ENCODE measurements at regions not wholly inside any gene's neighbourhood (a gene's known extent, or its start where the extent isn't known, plus 50 kb on each side); places are given as distances from the start of the nearest gene placed in this dataset.
"Not testable (repeated sequence)": the region's sequence is repeated elsewhere in the genome, so short reads cannot be mapped to it uniquely, and the experiment has no call there.

GRCh38 chr15:79641841-79642240 is 209.7 kb downstream of the MINAR1 start:
- peak; percentile 23 for DNase-seq (ENCODE audit: low read depth)
- H3K4me3 ChIP-seq (ENCODE audit: control insufficient read depth, low read depth, low read length): no peak overlapping the region
- TF ChIP-seq, protein P1, sequence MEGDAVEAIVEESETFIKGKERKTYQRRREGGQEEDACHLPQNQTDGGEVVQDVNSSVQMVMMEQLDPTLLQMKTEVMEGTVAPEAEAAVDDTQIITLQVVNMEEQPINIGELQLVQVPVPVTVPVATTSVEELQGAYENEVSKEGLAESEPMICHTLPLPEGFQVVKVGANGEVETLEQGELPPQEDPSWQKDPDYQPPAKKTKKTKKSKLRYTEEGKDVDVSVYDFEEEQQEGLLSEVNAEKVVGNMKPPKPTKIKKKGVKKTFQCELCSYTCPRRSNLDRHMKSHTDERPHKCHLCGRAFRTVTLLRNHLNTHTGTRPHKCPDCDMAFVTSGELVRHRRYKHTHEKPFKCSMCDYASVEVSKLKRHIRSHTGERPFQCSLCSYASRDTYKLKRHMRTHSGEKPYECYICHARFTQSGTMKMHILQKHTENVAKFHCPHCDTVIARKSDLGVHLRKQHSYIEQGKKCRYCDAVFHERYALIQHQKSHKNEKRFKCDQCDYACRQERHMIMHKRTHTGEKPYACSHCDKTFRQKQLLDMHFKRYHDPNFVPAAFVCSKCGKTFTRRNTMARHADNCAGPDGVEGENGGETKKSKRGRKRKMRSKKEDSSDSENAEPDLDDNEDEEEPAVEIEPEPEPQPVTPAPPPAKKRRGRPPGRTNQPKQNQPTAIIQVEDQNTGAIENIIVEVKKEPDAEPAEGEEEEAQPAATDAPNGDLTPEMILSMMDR (IDR thresholded peaks at IDR 0.05; ENCODE audit: control insufficient read depth, insufficient read depth, low read depth, low read length, missing control alignments): no peak

DNA sequence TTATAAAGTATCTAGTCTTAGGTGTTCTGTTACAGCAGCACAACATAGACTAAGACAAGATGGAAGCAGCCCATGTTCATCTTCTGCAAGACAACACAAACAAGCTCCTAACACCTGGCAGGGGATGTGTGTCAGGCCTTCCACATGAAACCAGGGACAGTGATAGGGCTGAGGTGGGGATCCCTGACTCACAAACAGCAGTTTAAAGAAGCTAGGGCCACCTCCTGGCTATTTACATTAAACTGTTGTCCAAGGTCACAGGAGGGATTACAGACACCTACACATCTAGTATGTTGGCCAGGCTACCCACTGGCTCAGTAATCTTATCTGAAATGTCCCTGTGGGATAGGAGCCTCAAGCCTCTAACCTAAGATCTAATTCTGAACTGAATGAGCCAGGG is 211.3 kb downstream of the MINAR1 start:
- H3K4me3 ChIP-seq (ENCODE audit: control insufficient read depth, low read depth, low read length): no peak overlapping the region
- no peak for DNase-seq (ENCODE audit: low read depth)
- TF ChIP-seq, protein P1 (IDR thresholded peaks at IDR 0.05; ENCODE audit: control insufficient read depth, insufficient read depth, low read depth, low read length, missing control alignments): no peak

GRCh38 chr15:79644091-79644490 is 212.0 kb downstream of the MINAR1 start:
- peak; percentile 41 for DNase-seq (ENCODE audit: low read depth)
- TF ChIP-seq, protein P1 (IDR thresholded peaks at IDR 0.05; ENCODE audit: control insufficient read depth, insufficient read depth, low read depth, low read length, missing control alignments): no peak
- H3K4me3 ChIP-seq (ENCODE audit: control insufficient read depth, low read depth, low read length): no peak overlapping the region

GRCh38 chr15:79652972-79653371 is 220.8 kb downstream of the MINAR1 start:
- DNase-seq (ENCODE audit: low read depth); H3K4me3 ChIP-seq (ENCODE audit: control insufficient read depth, low read depth, low read length): not testable (repeated sequence)

DNA sequence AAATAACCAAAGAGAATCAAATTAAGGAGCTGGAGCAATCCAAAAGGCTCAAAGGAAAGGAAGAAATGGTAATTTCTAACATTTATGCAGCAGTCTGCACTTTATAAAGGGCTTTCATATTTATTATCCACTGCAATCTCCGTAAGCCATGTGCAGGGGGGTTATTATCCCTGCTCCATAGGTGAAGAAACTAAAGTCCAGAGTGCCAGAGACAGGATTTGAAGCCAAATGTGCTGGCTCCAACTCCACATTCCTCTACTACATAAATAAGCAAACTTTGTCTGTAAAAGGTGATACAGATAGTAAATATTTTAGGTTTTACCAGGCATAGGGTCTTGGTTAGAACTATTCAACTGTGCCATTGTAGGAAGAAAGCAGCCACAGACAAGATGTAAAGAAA is 221.4 kb downstream of the MINAR1 start:
- no peak overlapping the region for H3K4me3 ChIP-seq (ENCODE audit: control insufficient read depth, low read depth, low read length)
- TF ChIP-seq, protein P1 (IDR thresholded peaks at IDR 0.05; ENCODE audit: control insufficient read depth, insufficient read depth, low read depth, low read length, missing control alignments): no peak
- no peak for DNase-seq (ENCODE audit: low read depth)

GRCh38 chr15:79656151-79657000 is 224.2 kb downstream of the MINAR1 start:
- no peak overlapping the region for H3K4me3 ChIP-seq (ENCODE audit: control insufficient read depth, low read depth, low read length)
- DNase-seq (ENCODE audit: low read depth): no peak
- TF ChIP-seq, protein P1 (IDR thresholded peaks at IDR 0.05; ENCODE audit: control insufficient read depth, insufficient read depth, low read depth, low read length, missing control alignments): no peak

DNA sequence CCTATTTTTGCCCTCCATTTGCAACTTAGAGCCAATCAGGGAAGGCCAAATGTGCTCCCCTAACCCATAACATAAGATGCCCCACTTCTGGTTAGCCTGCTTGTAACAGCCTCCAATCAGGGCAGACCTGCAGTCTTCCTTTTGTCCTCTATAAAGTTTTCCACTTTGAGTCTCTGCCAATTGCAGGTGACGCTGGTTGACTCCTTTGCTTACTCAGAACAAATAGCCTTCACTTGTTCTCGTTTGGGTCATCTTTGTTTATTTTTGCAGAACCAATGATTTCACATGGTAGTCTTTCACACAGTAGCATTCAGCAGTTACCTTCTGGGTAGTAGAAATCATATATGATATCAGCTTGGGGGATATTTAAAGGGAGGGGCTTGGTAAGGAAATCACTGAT is 225.6 kb downstream of the MINAR1 start:
- no peak overlapping the region for H3K4me3 ChIP-seq (ENCODE audit: control insufficient read depth, low read depth, low read length)
- TF ChIP-seq, protein P1 (IDR thresholded peaks at IDR 0.05; ENCODE audit: control insufficient read depth, insufficient read depth, low read depth, low read length, missing control alignments): no peak
- DNase-seq (ENCODE audit: low read depth): no peak
